H1 (cell line): ENCODE measurements at regions not wholly inside any gene's neighbourhood (a gene's known extent, or its start where the extent isn't known, plus 50 kb on each side); places are given as distances from the start of the nearest gene placed in this dataset.

Experiments used
- CTCF ChIP-seq, 3 experiments: IDR thresholded peaks; 1 replicate in 2 of 3; 2 replicates in 1 of 3; pipeline versions ENCODE4 v1.5.1 to v1.6.1; 2011; ENCODE audit warnings: low read length in 3 of 3, mild to moderate bottlenecking in 3 of 3, inconsistent platforms in 2 of 3, low read depth in 1 of 3, moderate library complexity in 1 of 3; ENCODE audit not compliant: insufficient read depth in 1 of 3; ENCODE audit errors: control extremely low read depth in 1 of 3
- KDM4A ChIP-seq: IDR thresholded peaks from one replicate; pipeline ENCODE4 v1.7.1; 2012; ENCODE audit warnings: low read depth, mild to moderate bottlenecking, moderate library complexity, low read length, inconsistent platforms; ENCODE audit not compliant: severe bottlenecking
- MAFK ChIP-seq: IDR thresholded peaks from 2 replicates; pipeline ENCODE4 v1.6.1; 2012; ENCODE audit warnings: low read depth, mild to moderate bottlenecking, improper control_type of control experiment, low read length
- PHF8 ChIP-seq: fragments of 200-600 bp; sonication (generic); conservative IDR thresholded peaks from 2 replicates; pipeline ENCODE4 v1.7.1; 2012; ENCODE audit warnings: low read depth, mild to moderate bottlenecking, inconsistent platforms, low read length, moderate library complexity
- SAP30 ChIP-seq: fragments of 300-600 bp; sonication (generic); IDR thresholded peaks from 2 replicates; pipeline ENCODE4 v1.7.1; 2012; ENCODE audit warnings: low read length, moderate library complexity, mild to moderate bottlenecking, inconsistent platforms; ENCODE audit not compliant: insufficient read depth, insufficient replicate concordance
- SP2 ChIP-seq: IDR thresholded peaks from 2 replicates; pipeline ENCODE4 v1.6.1; 2012; ENCODE audit warnings: mild to moderate bottlenecking, low read length, inconsistent platforms
- SP4 ChIP-seq: IDR thresholded peaks from 2 replicates; pipeline ENCODE4 v1.6.1; 2012; ENCODE audit warnings: low read length, inconsistent platforms

GRCh38 chr16:86726340-86726739 lies 148.0 kb downstream of the FOXL1 start (continued):
- no peak for TF ChIP-seq SP4
- TF ChIP-seq MAFK, result no peak
- TF ChIP-seq KDM4A, result no peak
- no peak for TF ChIP-seq PHF8
- no peak for TF ChIP-seq SAP30
- TF ChIP-seq CTCF (IDR thresholded peaks at IDR 0.05; ENCODE audit: control extremely low read depth in 1 of 3, insufficient read depth in 1 of 3, low read depth in 1 of 3, low read length in 3 of 3), result no peak
- no peak for TF ChIP-seq SP2
